GM21515 (cell line): ENCODE measurements at regions not wholly inside any gene's neighbourhood (a gene's known extent, or its start where the extent isn't known, plus 50 kb on each side); places are given as distances from the start of the nearest gene placed in this dataset.

ENCODE experiments used
- ATAC-seq: cut with Tn5 transposase; IDR thresholded peaks from one replicate; pipeline ENCODE4 v1.9.1; 2021; ENCODE audit not compliant: unreplicated experiment

DNA sequence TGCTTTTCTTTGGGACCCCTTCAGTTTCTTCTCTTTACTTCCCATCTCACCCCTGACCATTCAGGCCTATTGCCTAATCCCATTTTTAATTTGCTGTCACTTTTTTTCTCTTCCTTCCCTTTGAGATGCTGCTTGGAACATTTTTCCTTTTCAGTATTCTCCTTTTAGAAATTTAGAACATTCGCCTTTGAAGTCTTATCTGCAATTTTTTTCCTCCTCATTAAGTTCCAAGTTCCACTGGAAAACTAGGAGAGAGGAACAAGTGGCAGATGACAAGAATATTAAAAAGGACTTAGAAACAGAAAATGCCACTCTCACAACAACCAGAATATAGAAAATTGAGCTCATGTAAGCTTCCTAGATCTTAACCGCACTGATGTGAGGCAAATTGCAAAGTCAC lies 126.6 kb downstream of the PSMG1 start:
- no peak for ATAC-seq

GRCh38 chr21:39055167-39055767 lies 128.0 kb downstream of the PSMG1 start:
- ATAC-seq: no peak

GRCh38 chr21:39054066-39054465 lies 129.2 kb downstream of the PSMG1 start:
- no peak for ATAC-seq

- ATAC-seq: no peak
These were observed 130.1 kb downstream of the PSMG1 start for GRCh38 chr21:39053126-39053525.

GRCh38 chr21:39052718-39053117 lies 130.5 kb downstream of the PSMG1 start:
- no peak for ATAC-seq

DNA sequence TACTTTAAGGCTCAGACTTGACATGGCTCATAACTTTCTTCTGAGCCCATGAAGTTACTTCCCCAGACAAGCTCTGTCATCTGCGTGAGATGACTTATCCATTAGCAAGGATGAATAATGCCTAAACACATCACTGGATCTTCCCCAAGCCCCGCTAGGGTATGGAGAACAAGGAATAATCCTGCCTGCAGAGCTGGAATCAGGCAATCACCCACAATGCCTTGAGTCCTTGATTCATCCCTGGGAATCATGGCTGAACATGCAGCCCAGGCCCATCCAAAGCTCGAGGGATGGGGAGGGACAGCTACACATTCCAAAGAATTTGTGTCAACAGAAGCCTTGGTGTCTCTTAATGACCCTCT lies 131.7 kb downstream of the PSMG1 start:
- ATAC-seq: no peak

GRCh38 chr21:39050841-39051587 lies 132.2 kb downstream of the PSMG1 start:
- ATAC-seq: no peak

GRCh38 chr21:39048574-39048973 lies 134.7 kb downstream of the PSMG1 start:
- ATAC-seq: no peak

DNA sequence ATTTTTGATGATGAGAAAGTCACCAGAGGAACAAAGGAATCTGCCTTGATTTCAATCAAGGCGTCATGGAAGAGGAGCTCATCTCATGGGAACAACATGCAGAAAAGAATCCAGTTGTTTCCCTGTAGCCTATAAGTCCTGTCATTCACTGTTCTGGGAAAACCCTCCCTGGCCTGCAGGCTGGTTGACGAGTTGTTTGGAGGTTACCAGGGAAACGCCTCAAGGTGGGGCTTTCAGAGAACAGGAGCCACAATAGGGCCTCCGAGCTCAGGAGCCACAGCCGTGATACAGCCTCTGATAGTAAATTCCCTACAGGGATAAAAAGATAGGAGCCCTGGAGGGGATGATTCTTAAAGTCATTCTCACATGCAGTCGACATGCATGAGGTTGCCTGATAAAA lies 135.2 kb downstream of the PSMG1 start:
- ATAC-seq: no peak

DNA sequence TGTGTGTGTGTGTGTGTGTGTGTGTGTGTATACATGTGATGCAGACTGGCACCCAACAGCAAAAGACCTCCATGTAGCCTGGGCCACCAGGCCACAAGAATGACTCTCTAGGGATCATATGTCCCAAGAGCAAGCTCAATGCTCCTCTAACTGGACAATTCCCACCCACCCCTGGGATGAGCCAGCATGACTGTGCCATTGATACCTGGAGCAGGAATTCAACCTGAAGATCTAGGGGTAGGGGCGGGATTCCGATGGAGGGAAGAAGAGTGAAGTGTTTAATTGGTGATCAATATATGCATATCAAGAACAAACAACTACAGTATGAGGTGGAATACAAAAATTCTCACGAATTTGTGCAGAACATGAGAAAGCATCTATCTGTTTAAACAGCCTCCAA lies 136.2 kb downstream of the PSMG1 start:
- ATAC-seq: no peak

DNA sequence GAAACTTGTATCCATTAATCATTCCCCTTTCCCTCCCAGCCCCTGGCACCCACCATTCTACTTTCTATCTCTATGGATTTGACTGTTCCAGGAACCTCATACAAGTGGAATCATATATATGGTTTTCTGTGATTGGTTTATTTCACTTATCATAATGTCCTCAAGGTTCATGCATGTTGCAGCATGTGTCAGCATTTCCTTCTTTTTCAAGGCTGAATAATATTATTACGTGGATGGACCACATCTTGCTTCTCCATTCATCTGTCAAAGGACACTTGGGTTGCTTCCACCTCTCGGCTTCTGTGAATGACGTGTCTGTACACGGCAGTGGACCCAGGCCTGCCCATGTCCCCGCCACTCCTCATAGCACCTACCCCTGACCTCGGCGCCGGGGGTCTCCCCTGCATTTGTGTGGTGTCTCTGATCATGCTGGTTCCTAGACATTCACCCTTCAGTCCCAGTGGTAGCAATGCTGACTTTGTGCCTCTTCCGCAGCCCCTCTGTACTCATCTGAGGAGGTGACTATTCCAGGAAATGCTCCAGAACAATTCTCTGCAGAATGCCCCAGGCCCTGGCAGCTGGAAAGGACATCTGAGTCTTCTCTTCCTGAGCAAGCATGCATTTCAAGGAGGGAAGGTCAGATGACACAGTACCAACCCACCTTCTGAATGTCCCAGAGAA lies 136.9 kb downstream of the PSMG1 start:
- no peak for ATAC-seq

DNA sequence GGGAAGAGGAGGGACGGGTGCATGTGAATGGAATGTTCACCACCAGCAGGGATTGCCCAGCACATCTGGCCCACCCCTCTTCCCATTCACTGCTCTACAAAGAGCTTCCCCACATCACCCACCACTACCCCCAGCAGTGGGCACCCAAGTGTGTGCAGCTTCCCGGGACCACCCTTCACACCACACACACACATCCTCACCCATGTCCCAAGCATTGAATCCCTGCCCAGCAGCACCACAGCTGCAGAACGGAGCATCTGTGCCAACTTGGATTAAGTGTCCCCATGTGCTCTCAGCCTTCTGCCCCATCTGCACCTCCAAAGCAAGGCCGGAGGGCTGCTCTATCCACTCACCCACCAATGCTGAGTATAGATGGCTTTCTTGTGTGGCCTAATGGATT lies 141.4 kb downstream of the PSMG1 start:
- no peak for ATAC-seq

GRCh38 chr21:39040494-39041110 lies 142.6 kb downstream of the PSMG1 start:
- no peak for ATAC-seq

DNA sequence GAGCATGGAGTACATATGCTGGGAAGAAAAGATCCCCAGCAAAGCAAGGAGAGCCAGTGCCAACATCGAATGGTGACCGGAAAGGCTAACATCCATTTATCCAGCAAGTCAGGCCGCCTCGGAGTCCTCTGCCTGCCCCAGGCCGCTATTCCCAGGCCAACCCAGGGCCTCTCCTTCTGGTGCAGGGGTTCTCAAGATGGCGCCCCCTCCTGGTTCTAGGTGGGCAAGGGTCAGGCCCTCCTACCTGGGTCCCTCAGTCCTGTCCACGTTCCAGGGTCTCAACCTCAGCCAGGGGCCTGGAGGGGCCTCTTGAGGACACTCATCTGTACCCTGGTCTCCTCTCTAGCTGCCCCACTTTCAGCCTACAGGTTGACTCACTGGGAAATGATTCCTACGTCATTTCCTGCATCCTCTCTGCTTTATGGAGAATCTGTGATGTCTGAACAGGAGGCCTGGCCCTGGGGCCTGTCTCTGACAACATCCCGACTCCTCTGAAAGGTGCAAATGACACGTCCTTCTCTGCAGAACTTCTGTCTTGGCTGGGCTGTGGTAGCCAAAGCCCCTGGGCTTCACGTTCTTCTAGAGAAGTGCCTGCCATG lies 145.3 kb downstream of the PSMG1 start:
- ATAC-seq: no peak

DNA sequence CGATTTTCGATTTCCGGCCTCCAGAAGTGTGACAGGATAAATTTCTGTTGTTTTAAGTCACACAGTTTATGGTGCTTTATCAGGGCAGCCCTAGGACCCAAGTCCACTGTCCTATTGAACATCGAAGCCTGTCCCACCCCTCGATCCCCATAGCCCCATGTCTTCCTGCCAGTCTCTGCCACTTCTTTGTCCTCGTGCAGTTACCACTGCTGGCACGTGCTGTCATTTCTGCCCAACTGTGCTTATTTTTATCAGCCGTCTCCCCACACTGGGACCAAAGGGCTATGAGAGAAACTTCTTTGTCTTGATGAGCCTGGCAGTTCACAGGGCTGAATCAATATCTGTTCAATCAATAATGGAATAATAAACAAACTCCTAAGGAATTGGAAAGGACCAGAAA lies 146.7 kb downstream of the PSMG1 start:
- no peak for ATAC-seq

GRCh38 chr21:39034590-39035536 lies 148.4 kb downstream of the PSMG1 start:
- no peak for ATAC-seq

DNA sequence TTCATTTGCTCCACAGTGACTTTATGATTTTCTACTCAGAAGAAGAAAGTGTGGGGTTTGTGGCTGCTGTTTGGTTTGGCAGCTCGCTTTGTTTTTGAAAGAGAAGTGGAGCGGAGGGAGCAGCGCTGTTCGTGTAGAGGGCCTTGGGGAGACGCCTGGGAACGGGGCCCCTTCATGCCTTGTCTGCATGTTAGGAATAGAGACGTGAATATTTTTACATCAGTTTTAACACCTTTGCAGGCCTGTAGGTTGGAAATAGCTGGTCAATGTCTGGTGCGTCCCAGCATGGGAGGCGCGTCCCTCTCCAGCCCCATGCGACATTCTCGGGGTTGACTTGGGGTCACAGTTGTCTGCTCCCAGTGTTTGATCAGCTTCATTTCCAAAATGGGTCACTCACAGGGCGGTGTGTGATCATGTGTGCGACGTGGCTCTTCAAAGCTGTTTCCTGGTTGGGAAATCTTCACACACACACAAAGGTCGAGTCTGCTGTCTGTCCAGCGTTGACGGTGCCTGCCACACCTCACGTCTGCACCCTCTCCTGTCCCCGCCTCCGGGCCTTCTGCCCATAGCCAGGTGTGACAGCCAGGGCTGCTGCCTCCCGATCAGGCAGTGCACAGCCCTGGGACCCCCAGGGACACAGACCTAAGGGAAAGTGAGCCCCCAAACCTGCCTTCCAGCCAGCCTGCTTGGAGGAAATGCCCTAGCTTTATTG lies 149.2 kb downstream of the PSMG1 start:
- no peak for ATAC-seq

- ATAC-seq: no peak
These were observed 153.1 kb downstream of the PSMG1 start for GRCh38 chr21:39029900-39030884.
